ENCODE measurements at regions not wholly inside any gene's neighbourhood (a gene's known extent, or its start where the extent isn't known, plus 50 kb on each side); places are given as distances from the start of the nearest gene placed in this dataset.

GRCh38 chrX:42515939-42516338 lies 262.0 kb downstream of the PPP1R2C start:
- DNase-seq (ENCODE audit: insufficient read length, low spot score, missing footprints): no peak
- no peak for TF ChIP-seq CTCF (IDR thresholded peaks at IDR 0.05; ENCODE audit: extremely low read depth, low read depth, low read length)

GRCh38 chrX:42505016-42505415 lies 272.9 kb downstream of the PPP1R2C start:
- DNase-seq (ENCODE audit: insufficient read length, low spot score, missing footprints): no peak
- H3K27me3 ChIP-seq (ENCODE audit: insufficient read depth, low read length): no peaks in the 10 kb centered on the region
- TF ChIP-seq CTCF (IDR thresholded peaks at IDR 0.05; ENCODE audit: extremely low read depth, low read depth, low read length): no peak
- H3K27ac ChIP-seq (ENCODE audit: low read depth, low read length): no peak overlapping the region
- no peaks in the 10 kb centered on the region for H3K79me2 ChIP-seq (ENCODE audit: insufficient read depth, low read length)
- H3K4me3 ChIP-seq (ENCODE audit: insufficient read depth, low read length): no peak overlapping the region
- H3K36me3 ChIP-seq (ENCODE audit: insufficient read depth, low read length): no peaks in the 10 kb centered on the region
- H3K4me1 ChIP-seq (ENCODE audit: insufficient read depth, low read length): no peaks in the 10 kb centered on the region
- H3K4me2 ChIP-seq (ENCODE audit: insufficient read depth, low read length): no peak overlapping the region
- no peaks in the 10 kb centered on the region for H3K9me3 ChIP-seq (ENCODE audit: low read depth, low read length)
- no peak overlapping the region for H2AFZ ChIP-seq (ENCODE audit: low read length)
- no peaks in the 10 kb centered on the region for H4K20me1 ChIP-seq (ENCODE audit: insufficient read depth, low read length)

More at GRCh38 chrX:42515939-42516338, 262.0 kb downstream of the PPP1R2C start:
- H3K4me2 ChIP-seq (ENCODE audit: insufficient read depth, low read length): no peak overlapping the region
- H2AFZ ChIP-seq (ENCODE audit: low read length): no peak overlapping the region
- H3K36me3 ChIP-seq (ENCODE audit: insufficient read depth, low read length): no peaks in the 10 kb centered on the region
- no peaks in the 10 kb centered on the region for H3K4me1 ChIP-seq (ENCODE audit: insufficient read depth, low read length)
- H3K27ac ChIP-seq (ENCODE audit: low read depth, low read length): no peak overlapping the region
- H3K4me3 ChIP-seq (ENCODE audit: insufficient read depth, low read length): no peak overlapping the region
- H4K20me1 ChIP-seq (ENCODE audit: insufficient read depth, low read length): no peaks in the 10 kb centered on the region
- H3K27me3 ChIP-seq (ENCODE audit: insufficient read depth, low read length): no peaks in the 10 kb centered on the region
- H3K9me3 ChIP-seq (ENCODE audit: low read depth, low read length): no peaks in the 10 kb centered on the region
- H3K79me2 ChIP-seq (ENCODE audit: insufficient read depth, low read length): no peaks in the 10 kb centered on the region

- H3K4me3 ChIP-seq (ENCODE audit: insufficient read depth, low read length): no peak overlapping the region
- H4K20me1 ChIP-seq (ENCODE audit: insufficient read depth, low read length): no peaks in the 10 kb centered on the region
- H3K27me3 ChIP-seq (ENCODE audit: insufficient read depth, low read length): no peaks in the 10 kb centered on the region
- no peak overlapping the region for H2AFZ ChIP-seq (ENCODE audit: low read length)
- TF ChIP-seq CTCF (IDR thresholded peaks at IDR 0.05; ENCODE audit: extremely low read depth, low read depth, low read length): no peak
- H3K9me3 ChIP-seq (ENCODE audit: low read depth, low read length): no peaks in the 10 kb centered on the region
- no peaks in the 10 kb centered on the region for H3K79me2 ChIP-seq (ENCODE audit: insufficient read depth, low read length)
- H3K36me3 ChIP-seq (ENCODE audit: insufficient read depth, low read length): no peaks in the 10 kb centered on the region
- H3K4me1 ChIP-seq (ENCODE audit: insufficient read depth, low read length): no peaks in the 10 kb centered on the region
- no peak for DNase-seq (ENCODE audit: insufficient read length, low spot score, missing footprints)
- no peak overlapping the region for H3K27ac ChIP-seq (ENCODE audit: low read depth, low read length)
- no peak overlapping the region for H3K4me2 ChIP-seq (ENCODE audit: insufficient read depth, low read length)
These were observed 278.3 kb downstream of the PPP1R2C start for GRCh38 chrX:42499620-42500019.

- no peak overlapping the region for H3K4me3 ChIP-seq (ENCODE audit: insufficient read depth, low read length)
- no peaks in the 10 kb centered on the region for H3K4me1 ChIP-seq (ENCODE audit: insufficient read depth, low read length)
- no peak overlapping the region for H2AFZ ChIP-seq (ENCODE audit: low read length)
- no peaks in the 10 kb centered on the region for H3K36me3 ChIP-seq (ENCODE audit: insufficient read depth, low read length)
- H3K9me3 ChIP-seq (ENCODE audit: low read depth, low read length): no peaks in the 10 kb centered on the region
- H4K20me1 ChIP-seq (ENCODE audit: insufficient read depth, low read length): no peaks in the 10 kb centered on the region
- H3K79me2 ChIP-seq (ENCODE audit: insufficient read depth, low read length): no peaks in the 10 kb centered on the region
- H3K4me2 ChIP-seq (ENCODE audit: insufficient read depth, low read length): no peak overlapping the region
- no peaks in the 10 kb centered on the region for H3K27me3 ChIP-seq (ENCODE audit: insufficient read depth, low read length)
- no peak overlapping the region for H3K27ac ChIP-seq (ENCODE audit: low read depth, low read length)
- DNase-seq (ENCODE audit: insufficient read length, low spot score, missing footprints): no peak
- no peak for TF ChIP-seq CTCF (IDR thresholded peaks at IDR 0.05; ENCODE audit: extremely low read depth, low read depth, low read length)
These were observed 280.6 kb downstream of the PPP1R2C start for GRCh38 chrX:42497356-42497755.

Measured in osteoblast (primary cell).